ENCODE measurements at regions not wholly inside any gene's neighbourhood (a gene's known extent, or its start where the extent isn't known, plus 50 kb on each side); places are given as distances from the start of the nearest gene placed in this dataset.
"Not testable (repeated sequence)": the region's sequence is repeated elsewhere in the genome, so short reads cannot be mapped to it uniquely, and the experiment has no call there.

- DNase-seq (ENCODE audit: low read depth in 2 of 2), result no peak
These were observed 61.7 kb upstream of the SHB start for GRCh38 chr9:38130724-38131123.

GRCh38 chr9:38129366-38129765 lies 60.3 kb upstream of the SHB start:
- DNase-seq (ENCODE audit: low read depth in 2 of 2), result no peak

GRCh38 chr9:38128752-38129270 lies 59.8 kb upstream of the SHB start:
- no peak for DNase-seq (ENCODE audit: low read depth in 2 of 2)

- DNase-seq (ENCODE audit: low read depth in 2 of 2), result no peak
These were observed 58.3 kb upstream of the SHB start for GRCh38 chr9:38127271-38127839.

GRCh38 chr9:38126730-38127129 lies 57.7 kb upstream of the SHB start:
- no peak for DNase-seq (ENCODE audit: low read depth in 2 of 2)

- no peak for DNase-seq (ENCODE audit: low read depth in 2 of 2)
These were observed 56.9 kb upstream of the SHB start for GRCh38 chr9:38125889-38126288.

- DNase-seq (ENCODE audit: low read depth in 2 of 2), result not testable (repeated sequence)
These were observed 54.3 kb upstream of the SHB start for GRCh38 chr9:38123359-38123758.

GRCh38 chr9:38120961-38121360 lies 51.9 kb upstream of the SHB start:
- no peak for DNase-seq (ENCODE audit: low read depth in 2 of 2)

GRCh38 chr9:38119560-38120236 lies 50.7 kb upstream of the SHB start:
- DNase-seq (ENCODE audit: low read depth in 2 of 2), result no peak

- DNase-seq (ENCODE audit: low read depth in 2 of 2), result no peak
These were observed 49.9 kb upstream of the SHB start for GRCh38 chr9:38118862-38119438.

All from lung microvascular endothelial cell (primary cell).